AG09309 (cell line): ENCODE measurements at regions not wholly inside any gene's neighbourhood (a gene's known extent, or its start where the extent isn't known, plus 50 kb on each side); places are given as distances from the start of the nearest gene placed in this dataset.

ENCODE experiments used
- DNase-seq: peaks from one replicate; pipeline ENCODE4 v3.0.0-alpha.2; 2010; ENCODE audit warnings: low read depth
- H3K4me3 ChIP-seq: 2 replicates; pipeline ENCODE4 v1.5.1; 2011; ENCODE audit warnings: mild to moderate bottlenecking, low read depth, low read length, moderate library complexity; ENCODE audit not compliant: control insufficient read depth
- CTCF ChIP-seq: IDR thresholded peaks from 2 replicates; pipeline ENCODE4 v1.5.1; 2011; ENCODE audit warnings: mild to moderate bottlenecking, low read depth, low read length, inconsistent platforms; ENCODE audit not compliant: insufficient read depth, control insufficient read depth; ENCODE audit errors: missing control alignments

DNA sequence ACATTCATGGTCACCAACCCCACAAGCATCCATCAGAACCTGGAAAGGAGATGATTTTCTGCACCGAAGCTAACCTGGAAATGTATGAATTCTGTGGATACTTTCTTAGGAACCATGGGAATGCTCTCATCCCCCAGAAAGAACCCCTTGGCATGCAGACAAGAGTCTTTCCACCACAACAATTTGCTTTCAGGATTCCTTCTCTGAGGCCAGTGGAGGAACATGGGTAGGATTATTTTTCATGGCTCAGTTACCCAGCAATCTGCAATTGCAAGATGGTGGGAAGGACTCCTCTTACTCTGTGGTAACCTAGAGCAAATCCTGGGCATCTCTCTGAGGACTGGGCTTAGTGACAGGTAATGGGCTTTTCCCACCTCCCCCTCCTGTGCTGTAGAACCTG, 131.9 kb upstream of the MSX1 start:
- DNase-seq: no peak
- H3K4me3 ChIP-seq: no peak overlapping the region
- no peak for TF ChIP-seq CTCF

DNA sequence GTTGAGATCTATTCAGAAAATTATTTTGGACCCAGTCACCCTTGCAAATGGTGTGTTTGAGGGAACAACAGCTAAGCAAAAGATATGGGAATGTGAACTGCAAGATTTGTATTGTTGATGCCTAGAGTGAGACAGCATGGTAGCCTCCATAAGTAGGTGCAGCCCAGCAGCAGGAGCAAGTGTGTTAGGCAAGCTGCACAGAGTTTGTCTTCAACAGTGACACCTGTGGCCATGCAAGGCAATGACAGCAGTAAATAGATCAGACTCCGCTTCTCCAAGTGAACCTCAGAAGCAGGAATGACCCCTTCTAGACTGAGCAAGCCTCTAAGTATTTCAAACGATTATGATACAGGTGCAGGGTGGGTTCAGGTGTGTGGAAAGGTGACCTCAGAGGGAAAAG, 133.4 kb upstream of the MSX1 start:
- DNase-seq: no peak
- H3K4me3 ChIP-seq: no peak overlapping the region
- TF ChIP-seq CTCF: peak; percentile 27

DNA sequence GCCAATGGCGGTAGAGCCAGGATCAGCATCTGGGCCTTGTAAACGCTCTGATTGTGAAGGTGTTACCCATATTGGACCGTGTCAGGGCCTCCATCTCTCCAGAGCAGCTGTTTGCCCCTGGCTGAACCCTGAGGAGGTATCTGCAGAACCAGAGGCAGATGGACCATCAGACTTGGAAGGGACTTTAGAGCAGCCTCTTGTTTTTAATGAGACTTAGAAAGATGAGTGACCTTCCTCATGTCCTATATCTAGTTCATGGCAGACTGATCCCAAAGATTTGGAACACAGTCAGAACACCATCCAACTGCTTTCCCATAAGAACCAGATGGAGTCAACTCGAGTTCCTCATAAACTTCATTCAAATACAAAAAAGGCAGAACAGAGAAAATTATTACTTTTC, 135.1 kb upstream of the MSX1 start:
- no peak for TF ChIP-seq CTCF
- no peak overlapping the region for H3K4me3 ChIP-seq
- no peak for DNase-seq

- no peak for TF ChIP-seq CTCF
- no peak overlapping the region for H3K4me3 ChIP-seq
Measured at GRCh38 chr4:4721636-4722035, 137.8 kb upstream of the MSX1 start.

GRCh38 chr4:4720646-4721045, 138.8 kb upstream of the MSX1 start:
- no peak overlapping the region for H3K4me3 ChIP-seq
- no peak for TF ChIP-seq CTCF
- DNase-seq: no peak

More at GRCh38 chr4:4721636-4722035, 137.8 kb upstream of the MSX1 start:
- DNase-seq: no peak

GRCh38 chr4:4719436-4719835, 140.0 kb upstream of the MSX1 start:
- no peak for DNase-seq
- no peak for TF ChIP-seq CTCF
- H3K4me3 ChIP-seq: no peak overlapping the region

- TF ChIP-seq CTCF: no peak
- H3K4me3 ChIP-seq: no peak overlapping the region
- DNase-seq: no peak
Measured at GRCh38 chr4:4717692-4718091, 141.8 kb upstream of the MSX1 start.
